ENCODE measurements at regions not wholly inside any gene's neighbourhood (a gene's known extent, or its start where the extent isn't known, plus 50 kb on each side); places are given as distances from the start of the nearest gene placed in this dataset.

DNA sequence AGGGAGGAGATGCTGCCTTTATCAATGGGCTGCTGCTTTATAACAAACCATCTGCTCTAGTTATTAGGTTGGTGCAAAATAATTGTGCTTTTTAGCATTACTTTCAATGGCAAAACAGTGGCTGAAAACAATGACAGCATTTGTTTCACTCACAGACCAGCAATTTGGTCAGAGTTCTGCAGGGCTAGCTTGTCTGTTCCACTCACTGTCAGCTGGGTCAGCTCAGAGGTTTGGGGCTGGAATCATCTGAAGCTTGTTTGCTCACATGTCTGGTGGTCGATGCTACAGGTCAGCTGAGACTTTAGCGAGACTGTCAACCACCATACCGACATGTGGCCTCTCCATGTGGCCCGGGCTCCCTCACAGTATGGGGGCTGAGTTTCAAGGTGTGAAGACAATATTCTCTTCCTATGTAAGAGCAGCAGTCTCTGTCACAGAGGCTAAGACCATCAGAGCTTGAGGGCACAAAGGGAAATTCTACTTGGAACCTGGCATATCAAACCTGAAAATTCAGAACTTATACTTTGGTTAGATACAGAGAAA, 81.3 kb upstream of the LIMCH1 start (continued):
- TF ChIP-seq, protein P1, sequence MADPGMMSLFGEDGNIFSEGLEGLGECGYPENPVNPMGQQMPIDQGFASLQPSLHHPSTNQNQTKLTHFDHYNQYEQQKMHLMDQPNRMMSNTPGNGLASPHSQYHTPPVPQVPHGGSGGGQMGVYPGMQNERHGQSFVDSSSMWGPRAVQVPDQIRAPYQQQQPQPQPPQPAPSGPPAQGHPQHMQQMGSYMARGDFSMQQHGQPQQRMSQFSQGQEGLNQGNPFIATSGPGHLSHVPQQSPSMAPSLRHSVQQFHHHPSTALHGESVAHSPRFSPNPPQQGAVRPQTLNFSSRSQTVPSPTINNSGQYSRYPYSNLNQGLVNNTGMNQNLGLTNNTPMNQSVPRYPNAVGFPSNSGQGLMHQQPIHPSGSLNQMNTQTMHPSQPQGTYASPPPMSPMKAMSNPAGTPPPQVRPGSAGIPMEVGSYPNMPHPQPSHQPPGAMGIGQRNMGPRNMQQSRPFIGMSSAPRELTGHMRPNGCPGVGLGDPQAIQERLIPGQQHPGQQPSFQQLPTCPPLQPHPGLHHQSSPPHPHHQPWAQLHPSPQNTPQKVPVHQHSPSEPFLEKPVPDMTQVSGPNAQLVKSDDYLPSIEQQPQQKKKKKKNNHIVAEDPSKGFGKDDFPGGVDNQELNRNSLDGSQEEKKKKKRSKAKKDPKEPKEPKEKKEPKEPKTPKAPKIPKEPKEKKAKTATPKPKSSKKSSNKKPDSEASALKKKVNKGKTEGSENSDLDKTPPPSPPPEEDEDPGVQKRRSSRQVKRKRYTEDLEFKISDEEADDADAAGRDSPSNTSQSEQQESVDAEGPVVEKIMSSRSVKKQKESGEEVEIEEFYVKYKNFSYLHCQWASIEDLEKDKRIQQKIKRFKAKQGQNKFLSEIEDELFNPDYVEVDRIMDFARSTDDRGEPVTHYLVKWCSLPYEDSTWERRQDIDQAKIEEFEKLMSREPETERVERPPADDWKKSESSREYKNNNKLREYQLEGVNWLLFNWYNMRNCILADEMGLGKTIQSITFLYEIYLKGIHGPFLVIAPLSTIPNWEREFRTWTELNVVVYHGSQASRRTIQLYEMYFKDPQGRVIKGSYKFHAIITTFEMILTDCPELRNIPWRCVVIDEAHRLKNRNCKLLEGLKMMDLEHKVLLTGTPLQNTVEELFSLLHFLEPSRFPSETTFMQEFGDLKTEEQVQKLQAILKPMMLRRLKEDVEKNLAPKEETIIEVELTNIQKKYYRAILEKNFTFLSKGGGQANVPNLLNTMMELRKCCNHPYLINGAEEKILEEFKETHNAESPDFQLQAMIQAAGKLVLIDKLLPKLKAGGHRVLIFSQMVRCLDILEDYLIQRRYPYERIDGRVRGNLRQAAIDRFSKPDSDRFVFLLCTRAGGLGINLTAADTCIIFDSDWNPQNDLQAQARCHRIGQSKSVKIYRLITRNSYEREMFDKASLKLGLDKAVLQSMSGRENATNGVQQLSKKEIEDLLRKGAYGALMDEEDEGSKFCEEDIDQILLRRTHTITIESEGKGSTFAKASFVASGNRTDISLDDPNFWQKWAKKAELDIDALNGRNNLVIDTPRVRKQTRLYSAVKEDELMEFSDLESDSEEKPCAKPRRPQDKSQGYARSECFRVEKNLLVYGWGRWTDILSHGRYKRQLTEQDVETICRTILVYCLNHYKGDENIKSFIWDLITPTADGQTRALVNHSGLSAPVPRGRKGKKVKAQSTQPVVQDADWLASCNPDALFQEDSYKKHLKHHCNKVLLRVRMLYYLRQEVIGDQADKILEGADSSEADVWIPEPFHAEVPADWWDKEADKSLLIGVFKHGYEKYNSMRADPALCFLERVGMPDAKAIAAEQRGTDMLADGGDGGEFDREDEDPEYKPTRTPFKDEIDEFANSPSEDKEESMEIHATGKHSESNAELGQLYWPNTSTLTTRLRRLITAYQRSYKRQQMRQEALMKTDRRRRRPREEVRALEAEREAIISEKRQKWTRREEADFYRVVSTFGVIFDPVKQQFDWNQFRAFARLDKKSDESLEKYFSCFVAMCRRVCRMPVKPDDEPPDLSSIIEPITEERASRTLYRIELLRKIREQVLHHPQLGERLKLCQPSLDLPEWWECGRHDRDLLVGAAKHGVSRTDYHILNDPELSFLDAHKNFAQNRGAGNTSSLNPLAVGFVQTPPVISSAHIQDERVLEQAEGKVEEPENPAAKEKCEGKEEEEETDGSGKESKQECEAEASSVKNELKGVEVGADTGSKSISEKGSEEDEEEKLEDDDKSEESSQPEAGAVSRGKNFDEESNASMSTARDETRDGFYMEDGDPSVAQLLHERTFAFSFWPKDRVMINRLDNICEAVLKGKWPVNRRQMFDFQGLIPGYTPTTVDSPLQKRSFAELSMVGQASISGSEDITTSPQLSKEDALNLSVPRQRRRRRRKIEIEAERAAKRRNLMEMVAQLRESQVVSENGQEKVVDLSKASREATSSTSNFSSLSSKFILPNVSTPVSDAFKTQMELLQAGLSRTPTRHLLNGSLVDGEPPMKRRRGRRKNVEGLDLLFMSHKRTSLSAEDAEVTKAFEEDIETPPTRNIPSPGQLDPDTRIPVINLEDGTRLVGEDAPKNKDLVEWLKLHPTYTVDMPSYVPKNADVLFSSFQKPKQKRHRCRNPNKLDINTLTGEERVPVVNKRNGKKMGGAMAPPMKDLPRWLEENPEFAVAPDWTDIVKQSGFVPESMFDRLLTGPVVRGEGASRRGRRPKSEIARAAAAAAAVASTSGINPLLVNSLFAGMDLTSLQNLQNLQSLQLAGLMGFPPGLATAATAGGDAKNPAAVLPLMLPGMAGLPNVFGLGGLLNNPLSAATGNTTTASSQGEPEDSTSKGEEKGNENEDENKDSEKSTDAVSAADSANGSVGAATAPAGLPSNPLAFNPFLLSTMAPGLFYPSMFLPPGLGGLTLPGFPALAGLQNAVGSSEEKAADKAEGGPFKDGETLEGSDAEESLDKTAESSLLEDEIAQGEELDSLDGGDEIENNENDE (IDR thresholded peaks at IDR 0.05; ENCODE audit: insufficient replicate concordance, low read length): no peak
- TF ChIP-seq RAD21 (IDR thresholded peaks at IDR 0.05 in 1 of 2, conservative IDR thresholded peaks at IDR 0.05 in 1 of 2; ENCODE audit: low read depth in 2 of 2, low read length in 2 of 2) (no peak), RBBP5 (IDR thresholded peaks at IDR 0.05; ENCODE audit: borderline replicate concordance, low read depth, low read length) (no peak)
